SK-N-SH (cell line): ENCODE measurements at regions not wholly inside any gene's neighbourhood (a gene's known extent, or its start where the extent isn't known, plus 50 kb on each side); places are given as distances from the start of the nearest gene placed in this dataset.

Experiments used
- CTCF ChIA-PET: fragments of 300-600, 350-600 bp; formaldehyde crosslinking; extraction: SDS; loops from one replicate; lab custom pipeline; 2021; lab: Yijun Ruan, JAX
- POLR2A ChIA-PET: fragments of 350-600 bp; sonication (Branson Sonifier 250); formaldehyde crosslinking; extraction: SDS; loops from one replicate; lab custom pipeline; 2020; ENCODE audit warnings: antibody characterized with exemption, inconsistent platforms; lab: Yijun Ruan, JAX
- DNase-seq: peaks from one replicate; pipeline ENCODE4 v3.0.0; 2012
- H2AFZ ChIP-seq: fragments of 200-600 bp; sonication (generic); 2 replicates; pipeline ENCODE4 v1.8.1; 2016; ENCODE audit warnings: antibody characterized with exemption, mild to moderate bottlenecking, low read depth
- H3F3A ChIP-seq: fragments of 200-600 bp; sonication (generic); replicated peaks from 2 replicates; pipeline ENCODE3; 2016; ENCODE audit warnings: antibody characterized with exemption, mild to moderate bottlenecking; ENCODE audit not compliant: insufficient read depth
- H3K27ac ChIP-seq, 2 experiments: fragments of 200-500 bp in 1 of 2; fragments of 200-600 bp in 1 of 2; sonication (Bioruptor generic) in 1 of 2; sonication (generic), shearing (Covaris generic) in 1 of 2; 2 replicates each; pipeline versions ENCODE4 v1.5.1 to v1.6.1; 2014 to 2016; ENCODE audit warnings: low read depth in 2 of 2, inconsistent platforms in 1 of 2, low read length in 1 of 2, mild to moderate bottlenecking in 1 of 2, mixed read lengths in 1 of 2
- H3K27me3 ChIP-seq: fragments of 200-600 bp; sonication (generic), shearing (Covaris generic); 2 replicates; pipeline ENCODE4 v1.6.1; 2016; ENCODE audit warnings: mixed run types; ENCODE audit not compliant: insufficient read depth
- H3K36me3 ChIP-seq, 2 experiments: fragments of 200-500 bp in 1 of 2; fragments of 200-600 bp in 1 of 2; sonication (Bioruptor generic) in 1 of 2; sonication (generic) in 1 of 2; replicated peaks in 1 of 2; 2 replicates each; pipeline versions ENCODE3 to v1.5.1; 2014 to 2016; ENCODE audit warnings: low read length in 1 of 2, mild to moderate bottlenecking in 1 of 2; ENCODE audit not compliant: insufficient read depth in 2 of 2, control insufficient read depth in 1 of 2
- H3K4me1 ChIP-seq, 2 experiments: fragments of 200-500 bp in 1 of 2; fragments of 200-600 bp in 1 of 2; sonication (Bioruptor generic) in 1 of 2; sonication (generic), shearing (Covaris generic) in 1 of 2; 2 replicates each; pipeline versions ENCODE4 v1.5.1 to v1.6.1; 2014 to 2016; ENCODE audit warnings: low read depth in 1 of 2, low read length in 1 of 2, mixed run types in 1 of 2; ENCODE audit not compliant: insufficient read depth in 2 of 2, control insufficient read depth in 1 of 2
- H3K4me2 ChIP-seq: fragments of 200-600 bp; sonication (generic), shearing (Covaris generic); 2 replicates; pipeline ENCODE4 v1.6.1; 2017; ENCODE audit warnings: mixed run types
- H3K4me3 ChIP-seq, 2 experiments: fragments of 200-500 bp in 1 of 2; fragments of 200-600 bp in 1 of 2; sonication (Bioruptor generic) in 1 of 2; sonication (generic), shearing (Covaris generic) in 1 of 2; 2 replicates each; pipeline versions ENCODE4 v1.5.1 to v1.8.1; 2014 to 2016; ENCODE audit warnings: low read depth in 2 of 2, inconsistent platforms in 1 of 2, low read length in 1 of 2, mild to moderate bottlenecking in 1 of 2, mixed read lengths in 1 of 2, moderate library complexity in 1 of 2
- H3K79me2 ChIP-seq: fragments of 200-600 bp; sonication (generic); 2 replicates; pipeline ENCODE4 v1.8.1; 2017; ENCODE audit warnings: mild to moderate bottlenecking; ENCODE audit not compliant: insufficient read depth
- H3K9ac ChIP-seq: fragments of 200-600 bp; sonication (generic); 2 replicates; pipeline ENCODE4 v1.6.1; 2017; ENCODE audit warnings: mixed run types
- H3K9me2 ChIP-seq: fragments of 200-600 bp; sonication (generic); 2 replicates; pipeline ENCODE4 v1.6.1; 2017; ENCODE audit warnings: mixed run types
- H3K9me3 ChIP-seq: fragments of 200-600 bp; sonication (generic); 2 replicates; pipeline ENCODE4 v1.6.1; 2017; ENCODE audit warnings: mixed run types, mild to moderate bottlenecking, moderate library complexity
- H4K20me1 ChIP-seq: fragments of 200-600 bp; sonication (generic); 2 replicates; pipeline ENCODE4 v1.6.1; 2017; ENCODE audit warnings: mild to moderate bottlenecking, mixed run types; ENCODE audit not compliant: insufficient read depth
- EZH2phosphoT487 ChIP-seq: fragments of 200-600 bp; sonication (generic); IDR thresholded peaks from 2 replicates; pipeline ENCODE4 v1.6.1; 2017; ENCODE audit warnings: low read depth, mixed run types, mild to moderate bottlenecking, antibody characterized with exemption, moderate library complexity, borderline replicate concordance
- FOXJ3 ChIP-seq: sonication (generic); formaldehyde crosslinking; IDR thresholded peaks from 2 replicates; pipeline ENCODE4 v1.5.1; 2020; ENCODE audit warnings: mild to moderate bottlenecking, missing genetic modification reagents
- MXI1 ChIP-seq: IDR thresholded peaks from 2 replicates; pipeline ENCODE4 v1.6.1; 2012; ENCODE audit warnings: mild to moderate bottlenecking, low read depth, low read length, improper control_type of control experiment
- TAF1 ChIP-seq: IDR thresholded peaks from 2 replicates; pipeline ENCODE4 v1.6.1; 2012; ENCODE audit warnings: low read depth, mild to moderate bottlenecking, low read length, moderate library complexity, borderline replicate concordance
- TEAD4 ChIP-seq: IDR thresholded peaks from 2 replicates; pipeline ENCODE4 v1.4.0; 2012; ENCODE audit warnings: mild to moderate bottlenecking, borderline replicate concordance; ENCODE audit not compliant: insufficient read depth
- USF2 ChIP-seq: fragments of 150-350 bp; IDR thresholded peaks from 2 replicates; pipeline ENCODE4 v1.6.1; 2017; ENCODE audit warnings: antibody characterized with exemption, low read length, low read depth, borderline replicate concordance
- ZBTB33 ChIP-seq: IDR thresholded peaks from 2 replicates; pipeline ENCODE4 v1.4.0; 2012; ENCODE audit warnings: low read depth, borderline replicate concordance
- WGBS: methylation state at CpG from one replicate; pipeline ENCODE4 v1.1.6; 2017; ENCODE audit warnings: low lambda C conversion rate; 5-methylcytosine and 5-hydroxymethylcytosine counted together
- TF ChIP-seq, protein P1 (sequence below): IDR thresholded peaks from 2 replicates; pipeline ENCODE4 v1.6.1; 2012; ENCODE audit warnings: mild to moderate bottlenecking, low read depth, low read length, moderate library complexity

DNA sequence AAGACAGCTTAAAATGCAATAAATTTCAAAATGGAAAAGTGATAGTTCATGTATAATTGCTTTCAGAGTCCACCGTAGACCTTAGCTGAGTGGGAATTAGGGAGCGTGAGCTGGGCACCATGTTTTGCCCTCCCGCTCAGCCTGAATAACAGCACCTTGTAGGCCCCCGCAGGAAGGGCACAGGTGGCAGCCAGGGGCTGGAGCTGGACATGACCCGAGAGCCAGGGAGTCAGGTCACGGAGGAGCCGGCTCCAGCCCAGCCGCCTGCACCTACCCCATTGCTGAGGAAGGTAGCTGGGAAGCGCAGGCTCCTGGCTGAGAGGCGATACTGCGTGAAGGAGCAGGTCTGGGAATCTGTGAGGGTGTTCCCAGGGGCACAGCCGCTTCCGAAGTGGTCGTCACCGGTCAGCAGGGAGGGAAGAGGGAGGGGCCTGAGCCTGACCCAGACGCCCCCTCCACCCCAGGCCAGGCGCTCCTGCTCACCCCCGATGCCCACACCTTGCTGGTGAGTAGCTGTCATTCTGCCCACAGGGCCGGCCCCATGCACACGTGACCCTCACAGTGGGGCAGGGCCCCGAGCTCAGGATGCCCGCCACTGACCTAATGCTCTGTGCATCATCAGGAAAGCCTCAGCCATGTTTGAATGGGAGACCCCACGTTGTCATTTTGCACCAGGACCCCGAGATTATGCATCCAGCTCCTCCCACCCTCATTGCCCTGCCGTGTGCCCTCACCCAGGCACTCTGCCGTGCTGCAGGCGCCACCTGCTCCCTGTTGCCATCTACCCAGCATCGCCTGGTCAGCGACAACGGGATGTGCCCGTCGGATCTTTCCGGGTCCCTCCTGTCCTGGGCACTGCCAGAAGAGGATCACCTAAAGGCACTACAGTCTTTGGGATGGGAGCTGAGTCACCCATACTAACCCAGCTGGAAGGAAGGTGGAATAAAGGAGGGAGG, 129.2 kb upstream of the TCERG1L start:
- Histone ChIP-seq H3K9me2 (no peaks in the 10 kb centered on the region), H3K27ac (no peak overlapping the region), H3K9me3 (no peaks in the 10 kb centered on the region), H4K20me1 (no peaks in the 10 kb centered on the region), H3K4me1 (peaks cover 0 to 4% of the 10 kb centered on the region in 2 experiments; a peak in 1 of 4 replicates), H3K36me3 (no peaks in the 10 kb centered on the region), H2AFZ (no peak overlapping the region), H3F3A (no peaks in the 10 kb centered on the region), H3K79me2 (no peaks in the 10 kb centered on the region), H3K27me3 (no peaks in the 10 kb centered on the region), H3K4me3 (no peak overlapping the region), H3K9ac (no peak overlapping the region), H3K4me2 (no peak overlapping the region)
- TF ChIP-seq EZH2phosphoT487 = no peak
- no peak for TF ChIP-seq MXI1
- TF ChIP-seq TAF1 = no peak
- TF ChIP-seq FOXJ3 (CRISPR knock-in tag) = no peak
- TF ChIP-seq TEAD4 = no peak
- no peak for TF ChIP-seq ZBTB33
- TF ChIP-seq, protein P1, sequence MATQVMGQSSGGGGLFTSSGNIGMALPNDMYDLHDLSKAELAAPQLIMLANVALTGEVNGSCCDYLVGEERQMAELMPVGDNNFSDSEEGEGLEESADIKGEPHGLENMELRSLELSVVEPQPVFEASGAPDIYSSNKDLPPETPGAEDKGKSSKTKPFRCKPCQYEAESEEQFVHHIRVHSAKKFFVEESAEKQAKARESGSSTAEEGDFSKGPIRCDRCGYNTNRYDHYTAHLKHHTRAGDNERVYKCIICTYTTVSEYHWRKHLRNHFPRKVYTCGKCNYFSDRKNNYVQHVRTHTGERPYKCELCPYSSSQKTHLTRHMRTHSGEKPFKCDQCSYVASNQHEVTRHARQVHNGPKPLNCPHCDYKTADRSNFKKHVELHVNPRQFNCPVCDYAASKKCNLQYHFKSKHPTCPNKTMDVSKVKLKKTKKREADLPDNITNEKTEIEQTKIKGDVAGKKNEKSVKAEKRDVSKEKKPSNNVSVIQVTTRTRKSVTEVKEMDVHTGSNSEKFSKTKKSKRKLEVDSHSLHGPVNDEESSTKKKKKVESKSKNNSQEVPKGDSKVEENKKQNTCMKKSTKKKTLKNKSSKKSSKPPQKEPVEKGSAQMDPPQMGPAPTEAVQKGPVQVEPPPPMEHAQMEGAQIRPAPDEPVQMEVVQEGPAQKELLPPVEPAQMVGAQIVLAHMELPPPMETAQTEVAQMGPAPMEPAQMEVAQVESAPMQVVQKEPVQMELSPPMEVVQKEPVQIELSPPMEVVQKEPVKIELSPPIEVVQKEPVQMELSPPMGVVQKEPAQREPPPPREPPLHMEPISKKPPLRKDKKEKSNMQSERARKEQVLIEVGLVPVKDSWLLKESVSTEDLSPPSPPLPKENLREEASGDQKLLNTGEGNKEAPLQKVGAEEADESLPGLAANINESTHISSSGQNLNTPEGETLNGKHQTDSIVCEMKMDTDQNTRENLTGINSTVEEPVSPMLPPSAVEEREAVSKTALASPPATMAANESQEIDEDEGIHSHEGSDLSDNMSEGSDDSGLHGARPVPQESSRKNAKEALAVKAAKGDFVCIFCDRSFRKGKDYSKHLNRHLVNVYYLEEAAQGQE = no peak
- TF ChIP-seq USF2 = no peak
- 52% methylated on average over 22 of the region's 33 CpGs for WGBS
- no peak for DNase-seq
- ChIA-PET CTCF (interaction anchor here (1.9 to 5.5 kb wide), 2 partner anchors 10 to 14 kb away, joined by 9 to 41 read pairs; no protein-coding TSS in a partner anchor), POLR2A (no interaction called here)
